Activated CD4-positive, alpha-beta T cell treated with anti-CD3 and anti-CD28 coated beads, Interleukin-2, amount 50 U/mL, for 24 hours (primary cell): ENCODE measurements at regions not wholly inside any gene's neighbourhood (a gene's known extent, or its start where the extent isn't known, plus 50 kb on each side); places are given as distances from the start of the nearest gene placed in this dataset.

Experiments used
- DNase-seq, 2 donors: peaks; one replicate each; pipeline ENCODE4 v3.0.0-alpha.2; 2020; ENCODE audit warnings: low read depth in 1 of 2, low spot score in 1 of 2

DNA sequence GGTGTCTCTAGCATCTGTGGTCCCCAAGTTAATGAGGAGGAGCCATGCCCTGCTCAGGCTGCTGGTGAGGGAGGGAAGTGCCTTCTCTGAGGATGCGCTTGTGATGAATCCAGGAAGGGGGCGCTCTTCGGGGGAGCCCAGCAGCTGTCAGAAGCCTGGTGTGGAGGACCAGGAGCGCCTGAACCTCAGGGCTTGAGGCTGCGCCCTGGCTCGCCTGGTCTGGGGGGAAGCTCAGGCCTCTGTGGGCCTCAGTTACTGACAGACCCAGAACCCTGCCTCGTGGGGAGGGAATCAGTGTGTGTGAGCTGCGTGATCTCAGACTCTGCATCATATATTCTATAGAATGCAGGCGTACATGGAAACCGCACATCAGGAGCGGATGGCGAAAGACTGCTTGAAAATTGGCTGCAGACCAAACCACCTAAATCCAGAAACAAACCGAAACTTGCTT lies 126.1 kb downstream of the SEC14L1 start:
- DNase-seq: no peak

DNA sequence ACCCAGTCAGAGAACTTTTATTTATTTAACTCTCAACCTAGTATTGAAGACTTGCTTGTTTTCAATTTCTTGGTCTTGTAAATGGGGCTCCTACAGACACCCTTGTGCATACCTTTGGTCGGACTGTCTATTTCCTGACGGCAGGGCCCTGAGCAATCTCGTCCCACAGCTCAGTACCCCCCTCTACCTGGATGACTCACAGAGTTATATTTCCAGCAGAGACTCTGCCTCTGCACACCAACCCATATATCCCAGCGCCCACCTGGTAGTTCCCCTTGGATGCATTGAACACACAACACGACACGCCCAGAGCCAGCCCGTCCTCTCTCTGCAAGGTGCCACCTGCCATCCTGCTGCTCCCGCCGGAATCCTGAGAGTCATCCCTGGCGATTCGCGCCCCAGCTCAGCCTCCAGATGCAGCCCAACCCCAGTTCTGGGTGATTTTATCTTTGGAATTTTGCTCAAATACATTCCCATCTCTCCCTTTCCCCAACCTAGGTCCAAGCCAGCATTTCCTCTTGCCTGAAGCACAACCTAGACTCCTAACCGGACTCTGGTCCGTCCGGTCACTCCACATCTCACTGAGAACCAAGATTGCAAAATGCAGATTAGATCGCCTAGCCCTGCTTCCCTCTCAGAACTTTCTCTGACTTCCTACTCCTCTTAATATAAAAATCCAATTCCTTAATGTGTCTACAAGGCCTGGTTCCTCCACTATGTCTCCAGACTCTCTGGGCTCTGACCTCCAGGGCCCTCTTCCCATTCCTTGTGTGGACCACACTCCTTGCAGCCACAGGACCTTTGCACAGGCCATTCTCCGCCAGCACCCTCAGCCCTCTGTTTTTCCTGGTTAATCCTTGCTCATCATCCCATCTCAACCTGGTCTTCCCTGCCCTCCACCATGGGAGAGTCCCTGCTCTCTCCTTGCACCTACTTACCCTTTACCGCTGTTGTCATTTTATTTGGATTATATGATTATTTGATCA lies 129.2 kb downstream of the SEC14L1 start:
- DNase-seq: no peak

DNA sequence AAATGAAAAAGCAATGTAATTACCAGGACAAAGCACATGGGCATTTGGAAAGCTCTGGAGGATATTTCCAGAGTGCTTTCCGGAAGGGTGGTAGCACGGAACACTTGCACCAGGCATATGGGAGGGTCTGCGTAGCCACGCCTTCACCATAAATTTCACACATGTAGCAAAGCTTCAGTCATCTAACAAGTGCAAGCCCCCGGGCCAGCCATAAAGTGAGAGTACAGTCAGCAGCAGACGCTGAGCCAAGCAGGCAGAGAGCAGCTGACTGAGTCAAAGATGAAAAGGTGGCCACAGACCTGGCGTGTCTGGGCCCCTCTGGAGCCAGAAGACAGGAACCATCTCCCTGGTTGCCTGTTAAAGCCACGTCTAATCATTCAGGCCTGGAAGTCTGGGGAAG lies 130.6 kb downstream of the SEC14L1 start:
- no peak for DNase-seq

DNA sequence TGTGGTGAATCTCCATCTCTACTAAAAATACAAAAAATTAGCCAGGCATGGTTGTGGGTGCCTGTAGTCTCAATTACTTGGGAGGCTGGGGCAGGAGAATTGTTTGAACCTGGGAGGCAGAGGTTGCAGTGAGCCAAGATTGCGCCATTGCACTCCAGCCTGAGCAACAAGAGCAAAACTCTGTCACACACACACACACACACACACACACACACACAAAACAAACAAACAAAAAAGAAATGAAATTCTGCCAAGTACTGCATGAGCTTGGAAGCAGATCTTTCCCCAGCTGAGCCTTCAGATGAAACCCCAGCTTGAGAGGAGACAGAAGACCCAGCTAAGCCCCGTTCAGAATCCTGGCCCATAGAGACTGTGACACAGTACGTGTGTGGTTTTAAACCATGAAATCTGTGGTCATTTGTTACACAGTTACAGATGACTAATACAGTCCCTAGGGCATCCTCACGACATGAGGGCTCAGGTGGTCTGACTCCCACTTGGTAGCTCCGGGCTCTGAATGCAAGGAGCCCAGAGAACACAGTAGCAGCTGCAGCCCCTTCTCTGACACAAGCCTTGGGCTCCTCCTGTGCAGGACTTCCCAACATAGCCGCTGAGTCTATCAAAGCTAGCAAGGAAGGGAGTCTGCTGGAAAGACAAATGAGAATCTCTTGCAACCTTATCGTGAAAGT lies 132.8 kb downstream of the SEC14L1 start:
- no peak for DNase-seq

- DNase-seq: no peak
Observed at GRCh38 chr17:77274096-77274845, 133.5 kb downstream of the SEC14L1 start.

- no peak for DNase-seq
Observed at GRCh38 chr17:77279448-77280303, 138.9 kb downstream of the SEC14L1 start.

DNA sequence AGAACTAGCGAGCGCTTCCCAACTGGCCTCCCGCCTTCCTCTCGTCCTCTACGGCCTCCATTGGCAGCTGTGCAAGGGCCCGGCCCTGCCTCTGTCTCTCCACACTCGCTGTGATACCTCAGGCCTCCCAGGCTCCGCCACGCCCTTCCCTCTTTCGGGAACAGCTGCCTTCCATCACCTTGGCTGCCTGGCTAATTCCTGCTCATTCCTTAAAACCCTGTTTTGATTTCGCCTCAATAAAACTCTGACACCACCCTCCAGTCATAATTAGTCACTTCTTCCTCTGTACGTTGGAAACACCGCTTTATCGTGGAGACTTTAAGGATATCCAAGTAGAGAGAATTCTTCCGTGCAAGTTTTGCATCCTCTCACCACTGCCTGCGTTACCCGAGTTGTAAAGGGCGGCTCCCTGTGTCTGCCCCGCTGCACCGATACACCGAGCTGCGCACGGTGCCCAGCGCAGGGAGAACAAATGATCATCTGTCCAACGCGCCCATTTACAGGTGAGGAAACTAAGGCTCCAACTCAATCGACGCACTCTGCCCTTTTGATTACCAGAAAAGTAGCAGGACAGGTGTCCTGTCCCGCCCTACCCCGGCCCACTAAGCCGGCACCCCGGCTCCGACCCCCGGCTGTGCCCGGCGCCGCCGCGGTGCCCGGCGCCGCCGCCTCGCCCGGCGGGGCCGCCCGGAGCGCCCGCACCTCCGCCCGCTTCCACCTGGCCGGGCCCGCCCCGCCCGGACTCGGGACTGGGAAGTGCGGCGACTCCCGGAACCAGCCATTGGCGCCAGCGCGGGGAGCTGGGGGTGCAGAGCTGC lies 139.7 kb downstream of the SEC14L1 start:
- DNase-seq: no peak

DNA sequence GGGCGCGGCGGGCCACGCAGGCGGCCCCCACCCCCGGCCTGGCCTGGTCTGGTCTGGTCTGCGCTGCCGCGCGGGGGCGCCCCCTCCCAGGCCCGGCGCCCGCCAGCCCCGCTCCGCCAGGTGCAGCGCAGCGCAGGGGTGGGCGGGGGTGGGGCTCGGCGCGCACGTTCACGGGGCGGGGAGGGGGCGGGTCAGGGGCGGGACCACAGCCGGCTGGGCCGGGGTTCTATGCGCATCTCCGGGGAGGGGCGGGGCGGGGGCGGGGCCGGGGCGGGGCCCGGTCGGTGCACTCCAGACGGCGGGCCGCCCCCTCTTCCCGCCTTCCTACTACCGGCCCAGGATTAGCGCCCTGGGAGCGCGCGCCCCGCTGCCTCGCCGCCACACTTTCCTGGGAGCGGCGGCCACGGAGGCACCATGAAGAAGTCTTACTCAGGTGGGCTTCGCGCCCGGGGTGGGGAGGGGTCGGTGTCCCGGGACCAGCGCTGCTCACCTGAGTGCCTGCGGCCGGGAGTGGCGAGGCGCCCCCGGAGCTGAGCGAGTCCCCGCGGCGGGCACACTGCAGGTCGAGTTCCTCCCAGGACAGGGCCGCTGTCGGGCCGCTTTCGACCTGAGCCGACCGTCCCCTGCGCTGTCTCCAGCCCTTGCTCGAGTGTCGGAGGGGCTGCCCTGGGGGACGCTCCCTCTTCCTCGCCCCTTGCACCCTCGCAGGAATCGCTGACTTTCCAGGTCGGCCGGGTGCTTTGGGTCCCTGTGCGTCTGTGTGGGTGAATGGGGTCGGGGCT lies 140.5 kb downstream of the SEC14L1 start:
- peak; percentile 20 to 38 for DNase-seq

GRCh38 chr17:77281904-77282367 lies 141.2 kb downstream of the SEC14L1 start:
- no peak for DNase-seq

- DNase-seq: no peak
Observed at GRCh38 chr17:77282524-77283515, 142.1 kb downstream of the SEC14L1 start.

GRCh38 chr17:77284023-77284617 lies 143.4 kb downstream of the SEC14L1 start:
- no peak for DNase-seq

- no peak for DNase-seq
Observed at GRCh38 chr17:77285594-77286390, 145.0 kb downstream of the SEC14L1 start.

- no peak for DNase-seq
Observed at GRCh38 chr17:77286391-77286640, 145.5 kb downstream of the SEC14L1 start.

- no peak for DNase-seq
Observed at GRCh38 chr17:77286641-77287431, 146.1 kb downstream of the SEC14L1 start.

- no peak for DNase-seq
Observed at GRCh38 chr17:77287432-77288068, 146.8 kb downstream of the SEC14L1 start.
